ENCODE measurements at regions not wholly inside any gene's neighbourhood (a gene's known extent, or its start where the extent isn't known, plus 50 kb on each side); places are given as distances from the start of the nearest gene placed in this dataset.
"Not testable (repeated sequence)": the region's sequence is repeated elsewhere in the genome, so short reads cannot be mapped to it uniquely, and the experiment has no call there.

DNA sequence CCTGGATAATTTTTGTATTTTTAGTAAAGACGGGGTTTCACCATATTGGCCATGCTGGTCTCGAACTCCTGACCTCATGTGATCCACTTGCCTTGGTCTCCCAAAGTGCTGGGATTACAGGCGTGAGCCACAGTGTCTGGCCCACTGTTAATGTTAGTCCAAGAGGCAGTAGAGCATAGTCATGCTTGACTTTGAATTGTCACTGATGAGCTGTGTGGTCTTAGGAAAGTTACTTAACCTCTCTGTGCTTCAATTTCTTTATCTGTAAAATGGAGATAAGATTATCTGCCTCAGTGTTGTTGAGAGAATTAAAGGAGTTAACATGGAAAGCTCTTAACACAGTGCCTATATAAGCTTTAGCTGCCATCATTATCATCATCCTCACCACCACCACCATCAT, 78.1 kb downstream of the TBX3 start:
- no peak overlapping the region for H3K4me3 ChIP-seq
- 90 to 95% methylated on average over 3 of the region's 3 CpGs for WGBS, 2 donors
- H3K9me3 ChIP-seq = no peaks in the 10 kb centered on the region
- H3K27ac ChIP-seq = no peak overlapping the region
- intact Hi-C loops (cut with DNase I) = no loop called here
- peaks cover 0 to 3% (median 0%) of the 10 kb centered on the region in 4 donors for H3K27me3 ChIP-seq
- no peak for DNase-seq
- no peaks in the 10 kb centered on the region for H3K36me3 ChIP-seq
- no peaks in the 10 kb centered on the region for H3K4me1 ChIP-seq
- TF ChIP-seq, protein P1, sequence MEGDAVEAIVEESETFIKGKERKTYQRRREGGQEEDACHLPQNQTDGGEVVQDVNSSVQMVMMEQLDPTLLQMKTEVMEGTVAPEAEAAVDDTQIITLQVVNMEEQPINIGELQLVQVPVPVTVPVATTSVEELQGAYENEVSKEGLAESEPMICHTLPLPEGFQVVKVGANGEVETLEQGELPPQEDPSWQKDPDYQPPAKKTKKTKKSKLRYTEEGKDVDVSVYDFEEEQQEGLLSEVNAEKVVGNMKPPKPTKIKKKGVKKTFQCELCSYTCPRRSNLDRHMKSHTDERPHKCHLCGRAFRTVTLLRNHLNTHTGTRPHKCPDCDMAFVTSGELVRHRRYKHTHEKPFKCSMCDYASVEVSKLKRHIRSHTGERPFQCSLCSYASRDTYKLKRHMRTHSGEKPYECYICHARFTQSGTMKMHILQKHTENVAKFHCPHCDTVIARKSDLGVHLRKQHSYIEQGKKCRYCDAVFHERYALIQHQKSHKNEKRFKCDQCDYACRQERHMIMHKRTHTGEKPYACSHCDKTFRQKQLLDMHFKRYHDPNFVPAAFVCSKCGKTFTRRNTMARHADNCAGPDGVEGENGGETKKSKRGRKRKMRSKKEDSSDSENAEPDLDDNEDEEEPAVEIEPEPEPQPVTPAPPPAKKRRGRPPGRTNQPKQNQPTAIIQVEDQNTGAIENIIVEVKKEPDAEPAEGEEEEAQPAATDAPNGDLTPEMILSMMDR (IDR thresholded peaks at IDR 0.05) = no peak
- no peak for TF ChIP-seq POLR2A (IDR thresholded peaks at IDR 0.05)

DNA sequence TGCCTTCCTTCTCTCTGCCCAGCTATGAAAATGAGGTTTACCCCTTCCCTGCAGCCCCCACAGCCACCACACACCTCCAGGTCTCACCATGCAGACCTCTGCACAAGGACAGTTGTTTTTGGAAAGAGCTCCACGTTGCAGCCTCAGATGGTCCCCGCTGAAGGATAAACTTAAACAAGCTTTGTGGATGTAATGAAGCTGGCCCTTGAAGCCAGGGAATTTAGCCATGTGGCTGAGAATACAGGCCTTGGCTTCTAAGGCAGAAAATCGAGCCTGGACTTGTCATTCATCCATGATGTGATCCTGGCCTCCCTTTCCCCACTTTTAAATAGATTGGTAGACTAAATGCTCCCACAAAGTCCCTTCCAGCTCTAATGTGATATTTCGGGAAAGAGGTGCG, 79.4 kb downstream of the TBX3 start:
- Histone ChIP-seq H3K36me3 (no peaks in the 10 kb centered on the region), H3K4me3 (no peak overlapping the region), H3K27me3 (no peaks in the 10 kb centered on the region), H3K4me1 (no peaks in the 10 kb centered on the region), H3K27ac (no peak overlapping the region), H3K9me3 (no peaks in the 10 kb centered on the region)
- WGBS, 2 donors = 31 to 47% methylated on average over 5 of the region's 5 CpGs
- intact Hi-C loops (cut with DNase I) = no loop called here
- TF ChIP-seq POLR2A (IDR thresholded peaks at IDR 0.05) = no peak
- TF ChIP-seq, protein P1 (IDR thresholded peaks at IDR 0.05) = no peak
- DNase-seq = no peak

DNA sequence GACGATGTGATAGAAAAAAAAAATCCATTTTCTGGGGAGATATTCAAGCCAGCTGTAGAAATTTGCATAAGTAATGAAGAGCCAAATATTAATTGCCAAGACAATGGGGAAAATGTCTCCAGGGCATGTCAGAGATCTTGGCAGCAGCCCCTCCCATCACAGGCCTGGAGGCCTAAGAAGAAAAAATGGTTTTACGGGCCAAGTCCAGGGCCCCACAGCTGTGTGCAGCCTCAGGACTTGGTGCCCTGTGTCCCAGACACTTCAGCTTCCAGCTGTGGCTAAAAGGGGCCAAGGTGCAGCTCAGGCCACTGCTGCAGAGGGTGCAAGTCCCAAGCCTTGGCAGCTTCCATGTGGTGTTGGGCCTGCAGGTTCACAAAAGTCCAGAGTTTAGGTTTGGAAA, 83.4 kb downstream of the TBX3 start:
- H3K4me3 ChIP-seq; intact Hi-C loops (cut with DNase I); DNase-seq; H3K9me3 ChIP-seq; H3K4me1 ChIP-seq; H3K27me3 ChIP-seq; H3K27ac ChIP-seq; H3K36me3 ChIP-seq: not testable (repeated sequence)
- 77 to 81% methylated on average over 2 of the region's 2 CpGs for WGBS, 2 donors

DNA sequence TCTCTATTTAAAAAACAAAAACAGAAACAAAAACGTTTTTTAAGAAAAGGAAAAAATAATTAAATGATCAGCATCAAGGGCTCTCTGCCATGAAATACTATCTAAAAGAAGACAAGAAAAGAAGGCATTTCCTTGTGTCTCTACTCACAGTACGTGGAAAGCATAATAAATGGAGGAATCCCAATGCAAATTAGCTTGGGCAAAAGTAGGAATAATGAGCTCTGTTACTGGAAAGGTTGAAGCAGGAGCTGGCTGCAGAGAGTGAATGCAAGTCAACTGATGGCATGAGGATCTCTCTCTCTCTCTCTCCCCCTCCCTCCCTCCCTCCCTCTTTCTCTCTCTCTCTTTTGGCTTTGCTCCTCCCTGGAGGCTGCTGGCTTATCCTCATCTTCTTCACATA, 85.9 kb downstream of the TBX3 start:
- 12 to 18% methylated on average over 2 of the region's 2 CpGs for WGBS, 2 donors
- no peak overlapping the region for H3K4me3 ChIP-seq
- no peak for DNase-seq
- no peaks in the 10 kb centered on the region for H3K27me3 ChIP-seq
- no peaks in the 10 kb centered on the region for H3K4me1 ChIP-seq
- H3K9me3 ChIP-seq = no peaks in the 10 kb centered on the region
- no peak overlapping the region for H3K27ac ChIP-seq
- no peaks in the 10 kb centered on the region for H3K36me3 ChIP-seq
- TF ChIP-seq, protein P1 (IDR thresholded peaks at IDR 0.05) = no peak
- TF ChIP-seq POLR2A (IDR thresholded peaks at IDR 0.05) = no peak
- intact Hi-C loops (cut with DNase I) = no loop called here

DNA sequence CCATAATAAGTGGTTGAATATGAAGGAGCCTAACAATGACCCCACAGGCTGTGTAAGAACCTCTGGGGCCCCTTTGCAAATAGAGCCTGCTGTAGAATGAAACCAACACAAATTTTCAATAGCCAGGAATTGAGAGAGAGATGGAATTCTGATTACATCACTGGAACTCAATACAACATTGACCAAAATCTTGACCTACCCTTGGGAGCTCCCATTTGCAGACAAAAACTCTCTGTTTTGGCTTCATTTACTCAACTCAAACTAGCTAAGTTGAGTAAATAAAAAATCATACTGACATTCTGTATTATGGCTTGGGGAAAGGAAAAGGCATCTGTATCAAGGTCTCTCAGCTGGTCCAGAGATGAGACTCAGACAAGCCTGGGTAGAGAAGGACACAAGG, 91.0 kb downstream of the TBX3 start:
- Histone ChIP-seq H3K27me3 (no peaks in the 10 kb centered on the region), H3K27ac (no peak overlapping the region), H3K4me3 (no peak overlapping the region), H3K4me1 (no peaks in the 10 kb centered on the region), H3K36me3 (no peaks in the 10 kb centered on the region), H3K9me3 (no peaks in the 10 kb centered on the region)
- DNase-seq = no peak
- intact Hi-C loops (cut with DNase I) = no loop called here
- TF ChIP-seq, protein P1 (IDR thresholded peaks at IDR 0.05) = no peak
- no peak for TF ChIP-seq POLR2A (IDR thresholded peaks at IDR 0.05)

DNA sequence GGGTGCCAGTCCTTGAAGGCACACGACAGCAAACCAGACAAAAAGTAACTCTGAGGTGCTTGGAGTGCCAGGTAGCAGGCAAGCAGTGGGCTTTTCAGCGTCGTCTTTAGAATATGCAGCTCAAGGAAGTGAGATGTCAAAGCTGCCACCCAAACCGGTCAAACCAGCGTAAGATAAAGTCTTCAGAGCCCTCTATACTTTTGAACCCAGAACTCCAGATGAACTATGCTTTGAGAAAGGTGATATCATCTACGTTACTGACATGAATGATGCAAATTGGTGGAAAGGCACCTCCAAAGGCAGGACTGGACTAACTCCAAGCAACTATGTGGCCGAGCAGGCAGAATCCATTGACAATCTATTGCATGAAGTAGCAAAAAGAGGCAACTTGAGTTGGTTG, 95.9 kb downstream of the TBX3 start:
- intact Hi-C loops (cut with DNase I) = no loop called here
- H3K4me3 ChIP-seq = no peak overlapping the region
- H3K4me1 ChIP-seq = no peaks in the 10 kb centered on the region
- H3K27me3 ChIP-seq = peaks cover 0 to 5% (median 0%) of the 10 kb centered on the region in 4 donors
- H3K27ac ChIP-seq = peak overlapping the region in 3 of 4 donors; percentile 1 to 60 (median 25)
- WGBS, 2 donors = 47 to 60% methylated on average over 6 to 7 of the region's 7 CpGs
- TF ChIP-seq POLR2A (IDR thresholded peaks at IDR 0.05) = no peak
- TF ChIP-seq, protein P1 (IDR thresholded peaks at IDR 0.05) = no peak
- no peaks in the 10 kb centered on the region for H3K9me3 ChIP-seq
- DNase-seq = no peak
- no peaks in the 10 kb centered on the region for H3K36me3 ChIP-seq
